ES-I3 (cell line): ENCODE measurements at regions not wholly inside any gene's neighbourhood (a gene's known extent, or its start where the extent isn't known, plus 50 kb on each side); places are given as distances from the start of the nearest gene placed in this dataset.

Experiments
- H3K36me3 ChIP-seq: 2 replicates; pipeline ENCODE4 v1.6.1; 2013; ENCODE audit warnings: mild to moderate bottlenecking, low read length, control low read depth, moderate library complexity; ENCODE audit not compliant: insufficient read depth
- H3K4me1 ChIP-seq: 2 replicates; pipeline ENCODE4 v1.6.1; 2013; ENCODE audit warnings: mild to moderate bottlenecking, control low read depth, low read length; ENCODE audit not compliant: insufficient read depth
- H3K9ac ChIP-seq: 2 replicates; pipeline ENCODE4 v1.6.1; 2013; ENCODE audit warnings: low read depth, mild to moderate bottlenecking, low read length, moderate library complexity
- H3K9me3 ChIP-seq: 2 replicates; pipeline ENCODE4 v1.6.1; 2013; ENCODE audit warnings: mild to moderate bottlenecking, low read length, moderate library complexity; ENCODE audit not compliant: control insufficient read depth, insufficient read depth

GRCh38 chr2:128446874-128447537 is 128.3 kb upstream of the HS6ST1 start:
- no peak overlapping the region for H3K9ac ChIP-seq
- H3K4me1 ChIP-seq, result peaks cover 19% of the 10 kb centered on the region; the same call in 1 of the 2 replicates
- H3K9me3 ChIP-seq, result no peaks in the 10 kb centered on the region
- no peaks in the 10 kb centered on the region for H3K36me3 ChIP-seq

GRCh38 chr2:128447538-128447995 is 128.9 kb upstream of the HS6ST1 start:
- Histone ChIP-seq H3K36me3 (no peaks in the 10 kb centered on the region), H3K4me1 (peaks cover 15% of the 10 kb centered on the region; the same call in 1 of the 2 replicates), H3K9ac (no peak overlapping the region), H3K9me3 (no peaks in the 10 kb centered on the region)

GRCh38 chr2:128448331-128449225 is 129.9 kb upstream of the HS6ST1 start:
- no peaks in the 10 kb centered on the region for H3K36me3 ChIP-seq

GRCh38 chr2:128449226-128450061 is 130.8 kb upstream of the HS6ST1 start:
- Histone ChIP-seq H3K9me3 (no peaks in the 10 kb centered on the region), H3K9ac (no peak overlapping the region), H3K36me3 (no peaks in the 10 kb centered on the region), H3K4me1 (no peaks in the 10 kb centered on the region)

More at GRCh38 chr2:128448331-128449225, 129.9 kb upstream of the HS6ST1 start:
- no peak overlapping the region for H3K9ac ChIP-seq
- H3K9me3 ChIP-seq, result no peaks in the 10 kb centered on the region
- peaks cover 5% of the 10 kb centered on the region; the same call in 1 of the 2 replicates for H3K4me1 ChIP-seq

- Histone ChIP-seq H3K36me3 (no peaks in the 10 kb centered on the region), H3K4me1 (no peaks in the 10 kb centered on the region), H3K9me3 (no peaks in the 10 kb centered on the region), H3K9ac (no peak overlapping the region)
Measured at GRCh38 chr2:128450211-128451024, 131.8 kb upstream of the HS6ST1 start.

- H3K36me3 ChIP-seq, result no peaks in the 10 kb centered on the region
- H3K9ac ChIP-seq, result no peak overlapping the region
- H3K9me3 ChIP-seq, result no peaks in the 10 kb centered on the region
- H3K4me1 ChIP-seq, result no peaks in the 10 kb centered on the region
Measured at GRCh38 chr2:128451084-128452023, 132.7 kb upstream of the HS6ST1 start.

GRCh38 chr2:128452024-128452411 is 133.3 kb upstream of the HS6ST1 start:
- H3K9ac ChIP-seq, result no peak overlapping the region
- no peaks in the 10 kb centered on the region for H3K4me1 ChIP-seq
- H3K36me3 ChIP-seq, result no peaks in the 10 kb centered on the region
- no peaks in the 10 kb centered on the region for H3K9me3 ChIP-seq

- no peak overlapping the region for H3K9ac ChIP-seq
- no peaks in the 10 kb centered on the region for H3K9me3 ChIP-seq
- no peaks in the 10 kb centered on the region for H3K36me3 ChIP-seq
- H3K4me1 ChIP-seq, result no peaks in the 10 kb centered on the region
Measured at GRCh38 chr2:128452536-128453530, 134.2 kb upstream of the HS6ST1 start.

GRCh38 chr2:128454980-128455720 is 136.5 kb upstream of the HS6ST1 start:
- Histone ChIP-seq H3K9me3 (no peaks in the 10 kb centered on the region), H3K4me1 (no peaks in the 10 kb centered on the region), H3K36me3 (no peaks in the 10 kb centered on the region), H3K9ac (no peak overlapping the region)

GRCh38 chr2:128455721-128456050 is 137.0 kb upstream of the HS6ST1 start:
- H3K36me3 ChIP-seq, result no peaks in the 10 kb centered on the region
- no peak overlapping the region for H3K9ac ChIP-seq
- H3K9me3 ChIP-seq, result no peaks in the 10 kb centered on the region
- no peaks in the 10 kb centered on the region for H3K4me1 ChIP-seq

GRCh38 chr2:128456281-128456680 is 137.6 kb upstream of the HS6ST1 start:
- Histone ChIP-seq H3K9me3 (no peaks in the 10 kb centered on the region), H3K4me1 (no peaks in the 10 kb centered on the region), H3K36me3 (no peaks in the 10 kb centered on the region), H3K9ac (no peak overlapping the region)
